K562 (cell line): ENCODE measurements at regions not wholly inside any gene's neighbourhood (a gene's known extent, or its start where the extent isn't known, plus 50 kb on each side); places are given as distances from the start of the nearest gene placed in this dataset.

Experiments used
- ATAC-seq: fragments of 200-7000 bp; cut with Tn5 transposase; 3 replicates; pipeline ENCODE4 v1.9.1; 2020; ENCODE audit warnings: moderate library complexity
- BruUV-seq: library from RNA; stranded (reverse); fragments of 400-500 nt; replicated peaks from 2 replicates; lab custom pipeline; 2021; lab: Mats Ljungman, UMichigan
- CTCF ChIA-PET: fragments of 300-600 bp; formaldehyde crosslinking; extraction: SDS; loops from one replicate; lab custom pipeline; 2021; ENCODE audit warnings: low intra/inter-chr PET ratio; lab: Yijun Ruan, JAX
- POLR2A ChIA-PET: fragments of 300-600, 350-650 bp; sonication (Branson Sonifier 250); formaldehyde crosslinking; extraction: SDS; loops from one replicate; lab custom pipeline; 2021; ENCODE audit warnings: antibody characterized with exemption, inconsistent platforms; lab: Yijun Ruan, JAX
- DNase-seq, 4 experiments: peaks; one replicate each; pipeline versions ENCODE4 v3.0.0 to v3.0.0-alpha.2; 2011 to 2018; ENCODE audit warnings: low spot score in 3 of 4, mixed read lengths in 3 of 4; ENCODE audit errors: extremely low read depth in 1 of 4
- FAIRE-seq: peaks from 2 replicates; lab custom pipeline; 2011; peaks lifted over from hg19 to GRCh38; lab: Jason Lieb, UNC
- H2AFZ ChIP-seq: 2 replicates; pipeline ENCODE4 v1.6.0; 2011; ENCODE audit warnings: low read depth, low read length, control low read depth, inconsistent platforms
- H3K27ac ChIP-seq: fragments of 200-600 bp; 3 replicates; pipeline ENCODE4 v1.8.0; 2011; ENCODE audit warnings: low read depth, mild to moderate bottlenecking, control low read depth, inconsistent platforms, low read length, moderate library complexity, mixed read lengths; ENCODE audit errors: extremely low read depth
- H3K27me3 ChIP-seq, 2 experiments: fragments of 300-600 bp in 1 of 2; 2 replicates in 1 of 2; 3 replicates in 1 of 2; pipeline versions ENCODE4 v1.6.0 to v1.8.0; 2011; ENCODE audit warnings: inconsistent platforms in 2 of 2, low read length in 2 of 2, mild to moderate bottlenecking in 1 of 2, mixed read lengths in 1 of 2, moderate library complexity in 1 of 2; ENCODE audit not compliant: control insufficient read depth in 2 of 2, insufficient read depth in 2 of 2
- H3K36me3 ChIP-seq: fragments of 300-600 bp; 3 replicates; pipeline ENCODE4 v1.8.0; 2011; ENCODE audit warnings: mild to moderate bottlenecking, low read length, inconsistent platforms; ENCODE audit not compliant: control insufficient read depth, insufficient read depth
- H3K4me1 ChIP-seq, 2 experiments: fragments of 200-600 bp in 1 of 2; replicated peaks in 1 of 2; 2 replicates in 1 of 2; 3 replicates in 1 of 2; pipeline versions ENCODE4 v1.5.1 to v1.8.0; 2011; ENCODE audit warnings: inconsistent platforms in 2 of 2, low read length in 2 of 2, mild to moderate bottlenecking in 1 of 2, mixed read lengths in 1 of 2, moderate library complexity in 1 of 2; ENCODE audit not compliant: control insufficient read depth in 2 of 2, insufficient read depth in 2 of 2
- H3K4me2 ChIP-seq: 2 replicates; pipeline ENCODE4 v1.6.1; 2011; ENCODE audit warnings: low read length, control low read depth, inconsistent platforms, mixed read lengths; ENCODE audit not compliant: insufficient read depth
- H3K4me3 ChIP-seq: fragments of 200-600 bp; sonication (generic), shearing (Covaris generic); 2 replicates; pipeline ENCODE4 v1.5.1; 2016; ENCODE audit warnings: control low read depth, inconsistent platforms
- H3K79me2 ChIP-seq: fragments of 200-600 bp; 3 replicates; pipeline ENCODE4 v1.8.0; 2011; ENCODE audit warnings: low read length, inconsistent platforms; ENCODE audit not compliant: control insufficient read depth, insufficient read depth
- H3K9ac ChIP-seq, 2 experiments: 2 replicates each; pipeline versions ENCODE4 v1.6.0 to v1.6.1; 2011; ENCODE audit warnings: low read depth in 2 of 2, low read length in 2 of 2, control low read depth in 1 of 2, inconsistent platforms in 1 of 2, mild to moderate bottlenecking in 1 of 2, mixed read lengths in 1 of 2; ENCODE audit not compliant: insufficient read depth in 1 of 2
- H3K9me1 ChIP-seq: one replicate; pipeline ENCODE4 v1.6.0; 2011; ENCODE audit warnings: inconsistent platforms, mild to moderate bottlenecking, low read length, moderate library complexity; ENCODE audit not compliant: control insufficient read depth, insufficient read depth
- H3K9me3 ChIP-seq: replicated peaks from 2 replicates; pipeline ENCODE4 v1.5.1; 2011; ENCODE audit warnings: low read depth, low read length, inconsistent platforms; ENCODE audit not compliant: control insufficient read depth, insufficient read depth
- H4K20me1 ChIP-seq: replicated peaks from 2 replicates; pipeline ENCODE4 v1.6.1; 2011; ENCODE audit warnings: low read length, inconsistent platforms, mixed read lengths; ENCODE audit not compliant: control insufficient read depth, insufficient read depth
- CTCF ChIP-seq, 3 experiments: IDR thresholded peaks in 2 of 3; conservative IDR thresholded peaks in 1 of 3; 2 replicates each; pipeline ENCODE4 v1.5.1; 2011 to 2012; ENCODE audit warnings: low read length in 3 of 3, mild to moderate bottlenecking in 3 of 3, control low read depth in 2 of 3, improper control_type of control experiment in 1 of 3, inconsistent platforms in 1 of 3, low read depth in 1 of 3, mixed read lengths in 1 of 3, moderate library complexity in 1 of 3; ENCODE audit not compliant: insufficient read depth in 2 of 3
- E2F4 ChIP-seq: sonication (generic); formaldehyde crosslinking; IDR thresholded peaks from 2 replicates; pipeline ENCODE4 v1.8.0; 2022; ENCODE audit warnings: mild to moderate bottlenecking, low read depth, missing genetic modification reagents
- FOS ChIP-seq: IDR thresholded peaks from 3 replicates; pipeline ENCODE4 v1.6.1; 2011; ENCODE audit not compliant: insufficient read length; ENCODE audit errors: extremely low read depth
- FOXO4 ChIP-seq: fragments of 450-650 bp; formaldehyde crosslinking; IDR thresholded peaks from 2 replicates; pipeline ENCODE4 v1.4.0; 2020; ENCODE audit warnings: mild to moderate bottlenecking, moderate library complexity
- NKRF ChIP-seq: fragments of 450-650 bp; IDR thresholded peaks from 2 replicates; pipeline ENCODE4 v1.6.1; 2016; ENCODE audit warnings: borderline replicate concordance
- POLR2A ChIP-seq: fragments of 450-650 bp; conservative IDR thresholded peaks from 2 replicates; pipeline ENCODE4 v1.6.1; 2016
- SMAD3 ChIP-seq: fragments of 450-650 bp; formaldehyde crosslinking; conservative IDR thresholded peaks from 2 replicates; pipeline ENCODE4 v1.4.0; 2020; ENCODE audit warnings: mild to moderate bottlenecking
- SMARCB1 ChIP-seq: IDR thresholded peaks from 2 replicates; pipeline ENCODE4 v1.6.1; 2011; ENCODE audit warnings: improper control_type of control experiment, low read depth; ENCODE audit not compliant: insufficient read length
- TEAD1 ChIP-seq, 2 experiments: fragments of 450-650 bp in 1 of 2; sonication (generic) in 1 of 2; formaldehyde crosslinking; IDR thresholded peaks; 2 replicates each; pipeline versions ENCODE4 v1.4.0 to v1.8.0; 2020 to 2022; ENCODE audit warnings: mild to moderate bottlenecking in 2 of 2, missing genetic modification reagents in 1 of 2
- ZBTB33 ChIP-seq: sonication (generic); formaldehyde crosslinking; IDR thresholded peaks from 2 replicates; pipeline ENCODE4 v1.8.1; 2023; ENCODE audit warnings: mild to moderate bottlenecking, missing genetic modification reagents
- ZBTB7A ChIP-seq: IDR thresholded peaks from 2 replicates; pipeline ENCODE4 v1.6.1; 2011; ENCODE audit warnings: low read depth, mild to moderate bottlenecking, low read length, moderate library complexity, borderline replicate concordance; ENCODE audit not compliant: control insufficient read depth
- ZNF24 ChIP-seq: fragments of 450-650 bp; IDR thresholded peaks from 2 replicates; pipeline ENCODE4 v1.6.1; 2016
- ZNF57 ChIP-seq: fragments of 450-650 bp; formaldehyde crosslinking; IDR thresholded peaks from 2 replicates; pipeline ENCODE4 v1.4.0; 2020; ENCODE audit warnings: mild to moderate bottlenecking, moderate library complexity
- ZNF655 ChIP-seq: fragments of 250-450 bp; sonication (Bioruptor Pico); IDR thresholded peaks from 2 replicates; pipeline ENCODE4 v1.5.0; 2021
- in situ Hi-C: fragments of 300-500 bp; cut with MboI; formaldehyde crosslinking; loops from 4 replicates; pipeline ENCODE4 v1.15.0; 2018; ENCODE audit warnings: inconsistent platforms, mixed read lengths
- intact Hi-C: fragments of 100-400 bp; cut with micrococcal nuclease; formaldehyde crosslinking; loops from 2 replicates; pipeline ENCODE4 v1.14.2; 2022

- Histone ChIP-seq H2AFZ (no peak overlapping the region), H3K4me1 (no peaks in the 10 kb centered on the region), H3K36me3 (no peaks in the 10 kb centered on the region), H3K9me3 (no peaks in the 10 kb centered on the region), H4K20me1 (no peaks in the 10 kb centered on the region), H3K9ac (no peak overlapping the region), H3K27ac (no peak overlapping the region), H3K27me3 (no peaks in the 10 kb centered on the region), H3K4me3 (no peak overlapping the region), H3K79me2 (no peaks in the 10 kb centered on the region), H3K4me2 (no peak overlapping the region), H3K9me1 (no peaks in the 10 kb centered on the region)
- intact Hi-C loops (no loop called here), in situ Hi-C loops (no loop called here)
- ATAC-seq (no peak), FAIRE-seq (no peak), DNase-seq (no peak)
- POLR2A ChIA-PET = no interaction called here
- TF ChIP-seq FOXO4 (CRISPR knock-in tag) (no peak), E2F4 (no peak), ZNF655 (CRISPR knock-in tag) (no peak), NKRF (no peak), ZBTB7A (no peak), ZNF57 (CRISPR knock-in tag) (no peak), TEAD1 (CRISPR knock-in tag; IDR thresholded peaks at IDR 0.05) (no peak), ZNF24 (no peak), CTCF (IDR thresholded peaks at IDR 0.05 in 2 of 3, conservative IDR thresholded peaks at IDR 0.05 in 1 of 3; ENCODE audit: insufficient read depth in 2 of 3, low read depth in 1 of 3, low read length in 3 of 3) (no peak), SMARCB1 (no peak), FOS (no peak), POLR2A (no peak), SMAD3 (no peak), ZBTB33 (no peak)
- CTCF ChIA-PET = no interaction called here
- BruUV-seq = no TSS peak
Measured at GRCh38 chr14:44339231-44339630, 167.9 kb downstream of the FSCB start.
